ENCODE measurements at regions not wholly inside any gene's neighbourhood (a gene's known extent, or its start where the extent isn't known, plus 50 kb on each side); places are given as distances from the start of the nearest gene placed in this dataset.

DNA sequence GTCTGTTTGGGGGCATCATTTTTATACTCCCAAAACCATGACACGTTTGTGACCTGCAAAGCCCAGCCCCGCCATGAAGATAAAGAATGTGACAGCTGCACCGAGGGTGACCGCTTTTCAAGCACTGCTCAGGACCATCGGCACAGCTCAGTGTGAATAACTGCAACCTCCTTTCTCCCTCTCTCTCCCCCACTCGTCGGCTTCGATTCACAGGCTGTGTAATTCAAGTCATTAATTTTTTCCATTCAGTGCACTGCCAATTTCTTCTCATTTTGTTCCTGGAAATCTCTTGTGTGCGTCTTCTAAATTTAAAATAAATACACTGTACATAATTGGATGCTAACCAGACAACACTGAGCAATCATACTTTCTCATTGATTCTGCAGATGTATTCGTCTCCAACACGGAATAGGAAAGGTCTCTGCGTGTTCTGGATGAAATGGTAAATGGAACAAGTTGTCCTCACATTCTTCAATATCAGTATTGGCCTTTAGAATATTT is 260.8 kb downstream of the TTC8 start:
- TF ChIP-seq, protein P1, sequence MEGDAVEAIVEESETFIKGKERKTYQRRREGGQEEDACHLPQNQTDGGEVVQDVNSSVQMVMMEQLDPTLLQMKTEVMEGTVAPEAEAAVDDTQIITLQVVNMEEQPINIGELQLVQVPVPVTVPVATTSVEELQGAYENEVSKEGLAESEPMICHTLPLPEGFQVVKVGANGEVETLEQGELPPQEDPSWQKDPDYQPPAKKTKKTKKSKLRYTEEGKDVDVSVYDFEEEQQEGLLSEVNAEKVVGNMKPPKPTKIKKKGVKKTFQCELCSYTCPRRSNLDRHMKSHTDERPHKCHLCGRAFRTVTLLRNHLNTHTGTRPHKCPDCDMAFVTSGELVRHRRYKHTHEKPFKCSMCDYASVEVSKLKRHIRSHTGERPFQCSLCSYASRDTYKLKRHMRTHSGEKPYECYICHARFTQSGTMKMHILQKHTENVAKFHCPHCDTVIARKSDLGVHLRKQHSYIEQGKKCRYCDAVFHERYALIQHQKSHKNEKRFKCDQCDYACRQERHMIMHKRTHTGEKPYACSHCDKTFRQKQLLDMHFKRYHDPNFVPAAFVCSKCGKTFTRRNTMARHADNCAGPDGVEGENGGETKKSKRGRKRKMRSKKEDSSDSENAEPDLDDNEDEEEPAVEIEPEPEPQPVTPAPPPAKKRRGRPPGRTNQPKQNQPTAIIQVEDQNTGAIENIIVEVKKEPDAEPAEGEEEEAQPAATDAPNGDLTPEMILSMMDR (IDR thresholded peaks at IDR 0.05) = no peak
- no peak for ATAC-seq (ENCODE audit: low FRiP score)
- no peak for DNase-seq (ENCODE audit: low spot score)

DNA sequence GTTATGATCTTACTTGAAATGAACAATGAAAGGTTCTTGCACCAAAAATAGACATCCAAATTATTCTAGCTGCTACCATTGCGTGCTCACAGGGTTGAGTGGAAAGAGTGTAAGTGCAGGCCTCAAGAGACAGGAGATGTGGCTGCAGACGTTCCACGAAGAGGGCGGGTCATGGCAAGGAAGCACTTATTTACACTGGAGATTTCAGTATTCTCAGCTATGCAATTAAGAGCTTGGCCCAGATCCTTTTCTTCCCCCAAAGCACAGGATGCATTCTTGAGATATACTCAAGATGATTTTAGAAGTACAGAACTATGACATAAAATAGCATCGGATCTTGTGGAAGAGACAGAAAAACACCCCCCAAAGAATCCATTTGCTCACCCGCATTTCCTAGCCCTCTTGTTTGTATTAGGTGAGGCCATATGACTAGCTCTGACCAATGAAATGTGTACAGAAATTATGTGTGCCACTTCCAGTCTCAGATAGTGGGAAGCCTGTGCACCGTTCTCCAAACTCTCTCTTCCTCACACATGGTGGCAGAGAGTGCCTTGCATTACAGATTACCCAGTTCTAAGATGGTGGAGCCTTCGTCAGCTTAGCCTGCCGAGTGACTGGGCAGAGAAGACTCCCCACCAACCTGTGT is 261.4 kb downstream of the TTC8 start:
- DNase-seq (ENCODE audit: low spot score) (no peak), ATAC-seq (ENCODE audit: low FRiP score) (no peak)

DNA sequence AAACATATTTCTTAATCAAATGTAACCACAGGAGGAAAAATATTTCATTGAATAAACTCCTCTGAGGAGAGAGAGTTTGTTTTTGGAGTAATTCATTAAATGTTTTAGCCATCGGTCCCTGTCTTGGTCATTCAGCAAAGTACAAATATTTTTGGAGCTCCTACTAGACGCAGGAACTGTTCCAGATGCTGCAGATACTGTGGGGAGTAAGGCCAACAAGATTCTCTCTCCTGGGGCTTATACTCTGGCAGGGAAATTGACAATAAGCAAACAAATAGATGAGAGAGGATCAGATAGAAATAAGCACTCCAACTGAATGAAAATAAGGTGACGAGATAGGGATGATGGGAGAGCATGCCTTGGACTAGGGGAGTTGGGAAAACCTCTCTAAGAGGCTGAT is 264.1 kb downstream of the TTC8 start:
- no peak for DNase-seq (ENCODE audit: low spot score)

More for the DNA sequence above, 261.4 kb downstream of the TTC8 start:
- TF ChIP-seq, protein P1 (IDR thresholded peaks at IDR 0.05) = no peak

DNA sequence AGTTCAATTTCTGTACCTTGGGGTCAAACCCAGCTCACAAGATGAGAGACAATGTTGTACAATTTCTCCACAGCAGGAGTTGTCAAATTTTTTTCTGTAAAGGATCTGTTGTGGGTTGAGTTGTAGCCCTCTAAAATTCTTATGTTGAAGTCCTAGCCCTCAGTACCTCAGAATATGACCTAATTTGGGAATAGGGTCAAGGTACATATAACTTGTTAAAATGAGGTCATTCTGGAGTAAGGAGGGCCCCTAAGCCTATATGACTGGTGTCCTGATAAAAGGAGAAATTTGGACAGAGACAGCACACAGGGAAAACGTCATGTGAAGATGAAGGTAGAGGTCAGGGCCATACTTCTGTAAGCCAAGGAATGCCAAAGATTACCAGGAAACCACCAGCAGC is 264.9 kb downstream of the TTC8 start:
- ATAC-seq (ENCODE audit: low FRiP score) (no peak), DNase-seq (ENCODE audit: low spot score) (no peak)
- TF ChIP-seq, protein P1 (IDR thresholded peaks at IDR 0.05) = no peak

More for the DNA sequence above, 264.1 kb downstream of the TTC8 start:
- TF ChIP-seq, protein P1 (IDR thresholded peaks at IDR 0.05) = no peak
- no peak for ATAC-seq (ENCODE audit: low FRiP score)

DNA sequence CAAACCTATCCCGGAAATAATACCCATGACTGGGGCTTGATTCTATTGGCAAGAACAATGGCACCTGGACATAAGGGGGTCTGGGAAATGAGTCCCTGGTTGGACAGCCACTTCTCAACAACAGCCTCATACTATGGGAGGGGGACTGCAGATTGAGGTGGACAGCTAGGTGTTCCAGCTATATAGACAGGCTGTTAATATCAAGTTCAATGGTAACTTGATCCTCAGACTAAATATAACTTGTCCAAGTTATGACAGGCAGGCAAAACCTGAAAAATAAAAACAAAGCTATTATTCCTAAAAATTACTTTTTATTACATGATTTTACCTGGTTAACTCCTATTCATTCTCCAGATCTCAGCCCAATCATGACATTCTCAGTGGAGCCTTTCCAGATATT is 267.3 kb downstream of the TTC8 start:
- DNase-seq (ENCODE audit: low spot score) = no peak
- no peak for ATAC-seq (ENCODE audit: low FRiP score)
- TF ChIP-seq, protein P1 (IDR thresholded peaks at IDR 0.05) = no peak

DNA sequence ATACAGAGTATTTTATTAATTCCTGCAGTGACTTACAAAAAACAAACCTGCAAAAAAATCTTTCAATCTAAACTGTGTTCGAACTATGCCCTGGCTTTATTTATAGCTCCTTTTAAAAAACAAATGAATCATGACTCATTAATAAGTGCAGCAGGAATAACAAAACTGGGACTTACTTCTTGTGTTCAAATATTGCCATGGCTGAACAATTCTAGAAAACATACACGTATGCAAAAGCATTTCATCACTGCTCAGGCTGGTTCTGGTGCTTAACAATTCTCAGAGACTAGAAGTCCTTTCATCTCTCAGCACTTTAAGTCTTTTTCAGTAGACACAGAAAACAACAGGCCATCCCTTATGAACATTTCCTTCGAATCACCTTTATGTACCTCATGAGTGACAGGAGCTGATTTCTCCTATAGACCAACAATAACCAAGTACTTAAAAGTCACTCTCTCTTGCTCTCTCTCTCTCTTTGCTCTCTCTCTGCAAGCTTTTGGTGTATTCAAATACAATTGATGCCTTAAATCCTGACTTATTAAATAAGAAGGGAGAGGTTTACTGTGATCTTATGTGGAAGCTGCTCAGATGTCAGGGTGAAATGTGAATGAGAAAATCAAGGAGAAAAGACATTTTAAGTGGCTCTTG is 268.8 kb downstream of the TTC8 start:
- TF ChIP-seq, protein P1 (IDR thresholded peaks at IDR 0.05) = no peak
- no peak for ATAC-seq (ENCODE audit: low FRiP score)

DNA sequence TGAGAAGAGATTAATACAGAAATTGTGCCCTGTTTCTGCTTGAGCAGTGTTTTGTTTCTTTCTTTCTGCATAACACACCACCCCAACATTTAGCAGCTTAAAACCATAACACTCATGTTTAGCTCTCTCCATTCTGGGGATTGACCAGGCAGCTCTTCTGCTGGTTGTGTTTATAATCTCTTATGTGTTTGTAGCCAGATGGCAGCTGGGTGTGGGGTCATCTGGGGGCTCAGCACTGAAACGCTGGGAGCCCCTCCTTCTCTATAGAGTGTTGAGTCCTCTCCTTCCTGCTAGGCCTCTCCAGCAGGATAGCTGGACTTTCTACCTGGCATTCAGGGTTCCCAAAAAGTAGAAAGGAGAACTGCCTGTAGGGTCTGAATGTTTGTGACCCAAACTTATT is 270.6 kb downstream of the TTC8 start:
- TF ChIP-seq, protein P1 (IDR thresholded peaks at IDR 0.05) = no peak
- ATAC-seq (ENCODE audit: low FRiP score) (no peak), DNase-seq (ENCODE audit: low spot score) (no peak)

More for the DNA sequence above, 268.8 kb downstream of the TTC8 start:
- DNase-seq (ENCODE audit: low spot score) = no peak
